GM23338 (cell line): ENCODE measurements at regions not wholly inside any gene's neighbourhood (a gene's known extent, or its start where the extent isn't known, plus 50 kb on each side); places are given as distances from the start of the nearest gene placed in this dataset.

Experiments
- ATAC-seq: fragments of 200-7000 bp; cut with Tn5 transposase; 3 replicates; pipeline ENCODE4 v1.9.1; 2020
- DNase-seq: peaks from one replicate; pipeline ENCODE4 v3.0.0-alpha.2; 2015; ENCODE audit warnings: low spot score
- H2AFZ ChIP-seq: fragments of 200-600 bp; sonication (generic); 2 replicates; pipeline ENCODE4 v1.8.0; 2016; ENCODE audit warnings: antibody characterized with exemption, mild to moderate bottlenecking, moderate library complexity
- H3F3A ChIP-seq: fragments of 200-600 bp; sonication (generic); replicated peaks from 2 replicates; pipeline ENCODE4 v1.8.0; 2017; ENCODE audit warnings: antibody characterized with exemption, mixed run types, low read depth
- H3K27ac ChIP-seq: fragments of 200-600 bp; sonication (generic); 2 replicates; pipeline ENCODE4 v1.6.1; 2016; ENCODE audit warnings: low read depth
- H3K27me3 ChIP-seq: fragments of 200-600 bp; sonication (generic); 2 replicates; pipeline ENCODE4 v1.8.0; 2016; ENCODE audit warnings: mild to moderate bottlenecking, mixed run types, moderate library complexity; ENCODE audit not compliant: insufficient read depth
- H3K36me3 ChIP-seq: fragments of 200-600 bp; sonication (generic); 2 replicates; pipeline ENCODE4 v1.8.0; 2016; ENCODE audit warnings: mild to moderate bottlenecking; ENCODE audit not compliant: insufficient read depth
- H3K4me1 ChIP-seq: fragments of 200-600 bp; sonication (generic); 2 replicates; pipeline ENCODE4 v1.8.0; 2016; ENCODE audit warnings: mild to moderate bottlenecking, moderate library complexity; ENCODE audit not compliant: insufficient read depth
- H3K4me2 ChIP-seq: fragments of 200-600 bp; sonication (generic); 2 replicates; pipeline ENCODE4 v1.7.1; 2017; ENCODE audit warnings: mixed run types
- H3K4me3 ChIP-seq: fragments of 200-600 bp; sonication (generic); 2 replicates; pipeline ENCODE4 v1.6.1; 2016; ENCODE audit warnings: mixed run types
- H3K79me2 ChIP-seq: fragments of 200-600 bp; sonication (generic); replicated peaks from 2 replicates; pipeline ENCODE4 v1.8.0; 2017; ENCODE audit warnings: mild to moderate bottlenecking; ENCODE audit not compliant: insufficient read depth
- H3K9me2 ChIP-seq: fragments of 200-600 bp; sonication (generic); 2 replicates; pipeline ENCODE4 v1.8.0; 2017; ENCODE audit not compliant: insufficient read depth
- H4K20me1 ChIP-seq: fragments of 200-600 bp; sonication (generic); replicated peaks from 2 replicates; pipeline ENCODE4 v1.8.0; 2017; ENCODE audit warnings: mild to moderate bottlenecking; ENCODE audit not compliant: insufficient read depth
- H3K27ac Mint-ChIP-seq: 2 replicates; pipeline ENCODE4 v1.8.0; 2020; ENCODE audit warnings: inconsistent platforms, mild to moderate bottlenecking, moderate library complexity, mixed read lengths
- H3K27me3 Mint-ChIP-seq: 3 replicates; pipeline ENCODE4 v1.8.0; 2022; ENCODE audit warnings: low read depth, mild to moderate bottlenecking, moderate library complexity, mixed read lengths, inconsistent platforms; ENCODE audit not compliant: insufficient read depth, poor library complexity
- H3K36me3 Mint-ChIP-seq: 3 replicates; pipeline ENCODE4 v1.8.0; 2021; ENCODE audit warnings: low read depth, mild to moderate bottlenecking, inconsistent platforms, moderate library complexity, mixed read lengths
- H3K4me1 Mint-ChIP-seq: 3 replicates; pipeline ENCODE4 v1.8.0; 2020; ENCODE audit warnings: mild to moderate bottlenecking, inconsistent platforms, mixed read lengths
- H3K4me3 Mint-ChIP-seq: 3 replicates; pipeline ENCODE4 v1.8.0; 2021; ENCODE audit warnings: moderate library complexity, mild to moderate bottlenecking, inconsistent platforms, mixed read lengths
- H3K9me3 Mint-ChIP-seq: 3 replicates; pipeline ENCODE4 v1.8.0; 2020; ENCODE audit warnings: moderate library complexity, mild to moderate bottlenecking, inconsistent platforms, mixed read lengths
- CTCF ChIP-seq, 2 experiments: fragments of 200-600 bp in 1 of 2; sonication (generic) in 1 of 2; conservative IDR thresholded peaks; 2 replicates each; pipeline versions ENCODE4 v1.5.1 to v1.6.1; 2016 to 2017; ENCODE audit warnings: antibody characterized with exemption in 2 of 2, low read depth in 2 of 2, mild to moderate bottlenecking in 2 of 2, moderate library complexity in 1 of 2
- ZNF462 ChIP-seq: fragments of 250-450 bp; sonication (Bioruptor Pico); IDR thresholded peaks from 2 replicates; pipeline ENCODE4 v1.5.0; 2020; ENCODE audit warnings: mild to moderate bottlenecking, moderate library complexity

DNA sequence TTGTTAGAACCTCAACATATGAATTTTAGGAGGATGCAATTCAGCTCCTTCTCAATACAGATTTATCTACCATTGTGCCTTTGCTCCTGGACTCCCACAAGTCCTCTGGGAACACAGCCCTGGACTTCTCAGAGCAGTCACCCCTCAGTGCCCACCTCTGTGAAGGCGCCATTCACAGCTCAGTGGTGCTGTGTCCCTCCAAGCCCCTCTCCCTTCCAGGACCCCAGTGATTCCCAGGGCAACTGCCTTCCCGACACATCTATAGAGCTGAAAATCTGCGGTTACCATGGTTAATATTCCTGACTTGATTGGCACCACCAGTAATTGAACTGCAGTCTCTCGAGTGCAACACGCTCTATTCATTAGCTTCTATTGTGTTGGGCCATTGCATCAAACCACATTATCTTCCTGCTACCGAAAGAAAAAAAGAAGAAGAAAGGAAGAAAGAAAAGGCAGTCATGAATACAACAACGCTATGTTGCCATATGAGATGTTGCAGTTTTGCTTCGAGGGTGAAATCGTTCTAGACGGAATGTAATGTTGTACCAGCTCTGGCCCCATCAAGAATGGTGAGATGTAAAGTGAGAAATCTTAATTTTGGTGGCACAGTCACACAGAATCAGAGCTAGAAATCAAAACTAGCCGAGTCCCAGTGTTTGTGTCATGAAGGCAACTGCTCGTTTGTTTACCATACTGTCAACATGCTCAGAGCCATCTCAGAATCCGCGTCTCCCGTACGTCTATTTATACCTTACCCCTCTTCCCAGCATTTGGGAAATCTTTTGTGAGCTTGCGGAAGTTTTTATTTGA, 524.0 kb upstream of the ID2 start (continued):
- no peak for TF ChIP-seq ZNF462

GRCh38 chr2:8158711-8159110, 523.1 kb upstream of the ID2 start:
- H3K9me2 ChIP-seq = 0 out of 2 replicates have a peak, but pooled peaks cover 8% of the 10 kb centered on the region
- TF ChIP-seq ZNF462 (no peak), CTCF (conservative IDR thresholded peaks at IDR 0.05; ENCODE audit: low read depth in 2 of 2) (peak in 1 of 2 experiments; percentile 46; a peak in 2 of 4 replicates)
- Mint-ChIP-seq H3K36me3 (peaks cover 6% of the 10 kb centered on the region), H3K9me3 (peaks cover 9% of the 10 kb centered on the region; the same call in 2 of the 3 replicates), H3K27me3 (peaks cover 3% of the 10 kb centered on the region), H3K4me1 (peaks cover 28% of the 10 kb centered on the region), H3K4me3 (no peak overlapping the region), H3K27ac (no peak overlapping the region)
- no peak overlapping the region for H3K27ac ChIP-seq
- H4K20me1 ChIP-seq = no peaks in the 10 kb centered on the region
- H3K36me3 ChIP-seq = no peaks in the 10 kb centered on the region
- no peaks in the 10 kb centered on the region for H3K79me2 ChIP-seq
- no peaks in the 10 kb centered on the region for H3F3A ChIP-seq
- no peaks in the 10 kb centered on the region for H3K27me3 ChIP-seq
- 0 out of 2 replicates have a peak overlapping the region, but pooled peaks have one; percentile 22 for H3K4me2 ChIP-seq
- peaks cover 22% of the 10 kb centered on the region for H3K4me1 ChIP-seq
- peak; percentile 13 for DNase-seq
- H3K4me3 ChIP-seq = no peak overlapping the region
- H2AFZ ChIP-seq = no peak overlapping the region
- ATAC-seq = peak; percentile 60
